ENCODE measurements at regions not wholly inside any gene's neighbourhood (a gene's known extent, or its start where the extent isn't known, plus 50 kb on each side); places are given as distances from the start of the nearest gene placed in this dataset.

DNA sequence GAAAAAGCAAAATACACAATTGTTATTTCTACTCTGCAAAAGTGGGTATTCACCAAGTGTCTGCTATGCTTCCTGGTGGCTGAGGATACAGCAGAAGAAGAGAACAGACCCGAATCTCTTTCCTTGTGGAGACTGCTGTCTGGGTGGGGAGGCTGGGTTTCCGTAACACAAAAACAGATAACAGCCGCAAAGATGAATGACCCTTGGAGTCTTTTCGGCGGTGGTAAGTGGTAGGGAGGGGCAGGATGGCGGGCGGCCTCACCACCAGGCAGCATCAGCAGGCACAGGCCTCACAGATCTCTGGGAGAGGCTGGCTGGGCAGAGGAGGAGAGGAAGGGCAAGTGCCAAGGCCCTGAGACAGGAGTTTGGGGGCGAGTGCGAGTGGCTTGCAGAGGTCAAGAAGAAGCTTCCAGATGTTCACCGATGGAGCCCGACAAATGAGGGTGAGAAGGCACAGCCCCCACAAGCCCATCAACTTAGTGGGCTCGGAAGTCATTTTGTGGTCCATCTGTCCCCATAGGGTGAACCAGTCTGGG lies 164.2 kb downstream of the RHOU start:
- H3K27me3 Mint-ChIP-seq = no peaks in the 10 kb centered on the region
- H3K4me3 Mint-ChIP-seq = no peak overlapping the region
- H3K4me1 Mint-ChIP-seq (ENCODE audit: low read depth) = no peaks in the 10 kb centered on the region
- H3K9me3 Mint-ChIP-seq = no peaks in the 10 kb centered on the region
- no peak overlapping the region for H3K27ac Mint-ChIP-seq
- H3K36me3 Mint-ChIP-seq (ENCODE audit: low read depth) = no peaks in the 10 kb centered on the region

DNA sequence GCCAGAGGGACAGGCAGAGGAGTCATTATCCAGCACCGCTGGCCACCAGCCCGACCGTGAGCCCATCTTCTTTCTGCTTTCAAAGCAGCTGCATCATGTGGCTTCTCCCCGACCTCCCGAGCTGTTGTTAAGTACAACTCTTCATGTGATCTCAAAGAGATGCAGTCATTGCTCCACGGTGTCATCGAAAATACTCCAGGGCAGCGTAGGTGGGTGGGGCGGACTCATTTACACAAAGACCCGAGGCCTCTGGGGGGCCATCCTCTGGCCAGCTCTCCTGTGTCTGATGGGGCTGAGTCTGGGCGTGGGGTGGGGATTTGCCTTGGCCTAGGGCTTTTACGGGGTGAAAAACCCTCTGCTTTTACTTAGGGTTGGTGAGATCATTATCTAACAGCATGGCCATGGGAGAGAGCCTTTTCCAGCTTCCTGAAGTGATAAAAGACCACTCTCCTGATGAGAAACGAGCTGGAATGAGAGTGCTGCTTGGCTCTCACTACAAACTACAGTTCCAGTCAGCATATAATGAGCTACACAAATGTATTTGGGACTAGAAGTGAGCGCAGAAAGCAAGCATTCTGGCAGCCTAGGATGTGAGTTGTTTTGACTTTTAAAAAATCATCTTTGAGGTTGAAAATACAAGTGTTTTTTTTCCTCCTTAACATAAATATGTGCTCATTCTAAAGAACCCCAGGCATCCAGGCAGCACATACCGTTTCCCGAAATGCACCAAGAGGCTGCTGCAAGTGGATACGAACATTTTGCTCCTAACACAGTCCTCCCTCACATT lies 165.0 kb downstream of the RHOU start:
- H3K36me3 Mint-ChIP-seq (ENCODE audit: low read depth) = no peaks in the 10 kb centered on the region
- no peaks in the 10 kb centered on the region for H3K4me1 Mint-ChIP-seq (ENCODE audit: low read depth)
- H3K27ac Mint-ChIP-seq = no peak overlapping the region
- H3K9me3 Mint-ChIP-seq = no peaks in the 10 kb centered on the region
- H3K27me3 Mint-ChIP-seq = no peaks in the 10 kb centered on the region
- no peak overlapping the region for H3K4me3 Mint-ChIP-seq

DNA sequence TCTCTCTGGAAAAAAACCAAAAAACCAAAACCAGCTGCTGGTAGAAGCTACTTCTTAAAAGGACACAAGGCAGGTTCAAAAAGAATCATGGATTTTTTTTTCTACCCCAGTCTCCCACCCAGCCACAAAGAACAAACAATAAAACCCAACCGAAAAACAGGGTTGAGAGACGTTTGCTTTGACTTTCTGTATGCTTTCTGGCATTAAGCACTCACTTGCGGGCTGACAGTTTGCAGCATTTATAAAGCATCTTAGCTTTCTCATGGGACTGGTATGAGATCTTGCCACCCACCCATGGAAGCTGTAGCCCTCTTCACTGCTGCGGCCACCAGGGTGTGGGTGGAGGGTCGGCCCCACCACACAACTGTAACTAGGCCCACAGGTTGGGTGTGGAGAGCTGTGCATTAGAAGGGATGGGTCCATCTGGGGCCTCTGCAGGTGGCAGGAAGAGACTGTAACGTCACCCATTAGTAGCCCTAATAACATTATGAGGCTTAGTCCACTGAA lies 165.7 kb downstream of the RHOU start:
- no peaks in the 10 kb centered on the region for H3K9me3 Mint-ChIP-seq

DNA sequence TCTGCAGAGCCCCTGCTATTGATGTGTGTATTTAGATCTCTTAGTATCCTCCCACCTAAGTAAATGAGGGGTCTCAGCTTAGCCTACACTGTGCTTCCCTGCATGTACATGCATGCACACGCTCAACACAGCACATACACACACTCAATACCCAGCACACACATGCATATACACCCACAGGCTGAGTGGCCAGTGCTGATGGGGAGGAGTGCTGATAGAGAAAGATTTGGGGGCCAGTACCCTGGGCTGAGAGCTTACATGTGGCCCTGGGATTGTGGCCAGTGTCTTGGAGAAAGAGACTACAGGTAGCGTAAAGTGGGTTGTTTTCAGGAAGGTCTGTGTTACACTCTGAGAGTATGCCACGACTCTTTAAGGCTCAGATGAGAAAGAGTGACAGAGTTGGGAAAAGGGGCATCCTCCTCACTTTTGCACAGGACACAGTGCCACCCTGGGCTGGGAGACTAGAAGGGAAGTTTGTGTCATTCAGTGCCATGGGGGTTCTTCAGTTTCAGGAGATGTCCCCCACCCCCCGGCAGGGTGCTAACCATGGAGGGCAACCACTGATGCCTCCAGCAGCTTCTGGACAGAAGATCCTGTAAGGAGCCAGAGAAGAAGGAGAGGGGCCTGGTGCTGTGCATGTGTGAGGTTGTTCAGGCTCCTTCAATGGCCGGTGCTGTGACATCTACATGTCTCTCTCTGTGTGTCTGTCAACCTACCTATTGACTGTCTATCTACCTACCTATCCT lies 166.8 kb downstream of the RHOU start:
- no peaks in the 10 kb centered on the region for H3K4me1 Mint-ChIP-seq (ENCODE audit: low read depth)
- H3K4me3 Mint-ChIP-seq = no peak overlapping the region
- no peaks in the 10 kb centered on the region for H3K27me3 Mint-ChIP-seq
- no peaks in the 10 kb centered on the region for H3K9me3 Mint-ChIP-seq
- no peaks in the 10 kb centered on the region for H3K36me3 Mint-ChIP-seq (ENCODE audit: low read depth)
- H3K27ac Mint-ChIP-seq = no peak overlapping the region

More for the DNA sequence above, 165.7 kb downstream of the RHOU start:
- no peaks in the 10 kb centered on the region for H3K36me3 Mint-ChIP-seq (ENCODE audit: low read depth)
- no peaks in the 10 kb centered on the region for H3K27me3 Mint-ChIP-seq
- H3K27ac Mint-ChIP-seq = no peak overlapping the region
- no peak overlapping the region for H3K4me3 Mint-ChIP-seq
- H3K4me1 Mint-ChIP-seq (ENCODE audit: low read depth) = no peaks in the 10 kb centered on the region

DNA sequence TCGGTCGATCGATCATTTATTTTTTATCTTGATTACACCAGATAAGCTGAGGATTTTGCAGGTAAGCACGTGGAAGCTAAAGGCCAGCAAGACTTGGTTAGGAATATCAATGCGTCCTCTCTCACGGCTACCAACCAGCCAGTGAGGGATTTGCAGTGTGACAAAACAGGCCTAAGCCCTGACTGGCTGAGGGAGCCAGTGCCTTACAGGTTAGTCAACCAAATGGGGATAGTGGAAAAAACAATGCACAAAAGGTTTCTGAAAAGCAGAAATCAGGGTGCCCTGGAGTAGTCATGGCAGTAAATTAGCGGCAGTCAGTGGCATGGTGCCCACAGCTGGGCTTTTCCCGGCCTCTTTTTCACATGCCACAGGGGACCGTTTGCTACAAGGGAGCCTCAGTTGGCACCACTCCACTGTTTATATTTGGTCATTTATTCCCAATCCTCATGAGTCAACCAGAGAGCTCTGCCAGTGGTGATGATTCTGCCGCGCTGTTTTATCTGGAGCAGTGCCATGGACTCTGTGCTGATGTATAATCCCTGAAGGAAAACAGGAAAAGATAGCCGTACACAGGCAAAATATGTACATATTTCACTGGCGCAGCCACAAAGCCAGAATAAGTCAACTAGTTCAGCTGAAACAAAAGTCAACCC lies 167.6 kb downstream of the RHOU start:
- no peak overlapping the region for H3K4me3 Mint-ChIP-seq
- H3K27me3 Mint-ChIP-seq = no peaks in the 10 kb centered on the region
- no peak overlapping the region for H3K27ac Mint-ChIP-seq
- no peaks in the 10 kb centered on the region for H3K9me3 Mint-ChIP-seq
- H3K4me1 Mint-ChIP-seq (ENCODE audit: low read depth) = no peaks in the 10 kb centered on the region
- H3K36me3 Mint-ChIP-seq (ENCODE audit: low read depth) = no peaks in the 10 kb centered on the region

DNA sequence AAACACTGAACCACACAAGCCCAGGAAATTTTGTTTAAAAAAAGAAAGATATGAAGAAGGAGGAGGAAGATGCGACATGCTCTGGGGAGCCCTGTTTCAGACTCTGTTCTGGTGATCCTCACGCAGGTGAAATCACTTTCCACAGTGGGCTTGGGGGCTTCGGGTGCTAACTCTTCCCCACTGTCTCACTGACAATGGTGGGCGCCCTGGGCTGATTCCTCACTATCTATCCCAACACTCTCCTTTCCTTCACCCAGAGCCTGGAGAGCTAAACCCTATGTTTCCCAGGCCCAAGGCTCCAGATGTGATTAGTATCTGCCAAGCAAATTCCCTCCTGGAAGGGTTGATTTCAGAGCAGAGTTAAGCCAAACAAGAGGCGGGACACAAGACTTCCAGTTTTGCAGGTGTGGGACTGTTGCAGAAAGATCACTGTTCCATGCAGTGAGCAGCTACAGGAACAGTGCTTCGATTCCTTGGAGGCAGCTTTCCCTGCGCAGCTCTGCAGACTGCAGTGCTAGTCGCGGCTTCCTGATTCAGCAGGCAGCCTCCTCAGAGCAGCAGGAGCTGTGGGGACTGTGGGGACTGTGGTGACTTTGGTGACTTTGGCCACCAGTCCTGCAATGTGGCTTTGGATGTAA lies 168.3 kb downstream of the RHOU start:
- Mint-ChIP-seq H3K4me1 (ENCODE audit: low read depth) (no peaks in the 10 kb centered on the region), H3K27me3 (no peaks in the 10 kb centered on the region), H3K36me3 (ENCODE audit: low read depth) (no peaks in the 10 kb centered on the region), H3K9me3 (no peaks in the 10 kb centered on the region), H3K27ac (no peak overlapping the region), H3K4me3 (no peak overlapping the region)

DNA sequence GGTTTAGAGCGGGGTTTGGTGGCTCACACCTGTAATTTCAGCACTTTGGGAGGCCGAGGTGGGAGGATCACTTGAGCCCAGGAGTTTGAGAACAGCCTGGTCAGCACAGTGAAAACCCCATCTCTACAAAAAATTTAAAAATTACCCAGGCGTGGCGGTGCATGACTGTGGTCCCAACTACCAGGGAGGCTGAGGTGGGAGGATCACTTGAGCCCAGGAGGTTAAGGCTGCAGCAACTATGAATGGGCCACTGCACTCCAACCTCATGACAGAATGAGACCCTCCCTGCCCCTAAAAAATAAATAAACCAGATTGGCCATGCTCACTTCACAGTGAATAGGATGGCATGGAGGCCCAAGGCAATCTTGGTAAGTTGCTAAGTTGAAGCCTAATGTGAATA lies 168.9 kb downstream of the RHOU start:
- H3K4me3 Mint-ChIP-seq = no peak overlapping the region
- H3K27me3 Mint-ChIP-seq = no peaks in the 10 kb centered on the region
- H3K4me1 Mint-ChIP-seq (ENCODE audit: low read depth) = no peaks in the 10 kb centered on the region
- H3K9me3 Mint-ChIP-seq = no peaks in the 10 kb centered on the region
- H3K36me3 Mint-ChIP-seq (ENCODE audit: low read depth) = no peaks in the 10 kb centered on the region
- no peak overlapping the region for H3K27ac Mint-ChIP-seq

DNA sequence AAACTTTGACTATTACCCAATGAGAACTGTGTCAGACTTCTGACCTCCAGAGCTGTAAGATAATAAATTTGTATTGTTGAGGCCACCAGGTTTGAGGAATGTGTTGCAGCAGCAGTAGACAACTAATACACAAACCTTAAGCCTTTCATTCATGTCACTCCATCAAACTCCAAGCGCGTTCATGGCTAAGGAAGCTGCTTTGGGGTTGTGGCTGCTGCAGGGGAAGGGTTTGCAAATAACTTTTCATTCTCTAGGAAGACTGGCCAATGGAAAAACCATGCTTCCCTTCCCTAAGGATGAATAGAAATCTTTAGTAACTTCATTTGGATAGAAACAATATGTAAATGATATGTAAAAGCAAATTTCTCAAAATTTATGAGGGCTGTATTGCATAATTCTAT lies 170.4 kb downstream of the RHOU start:
- Mint-ChIP-seq H3K4me3 (no peak overlapping the region), H3K27me3 (no peaks in the 10 kb centered on the region), H3K4me1 (ENCODE audit: low read depth) (no peaks in the 10 kb centered on the region), H3K9me3 (no peaks in the 10 kb centered on the region), H3K27ac (no peak overlapping the region), H3K36me3 (ENCODE audit: low read depth) (no peaks in the 10 kb centered on the region)

DNA sequence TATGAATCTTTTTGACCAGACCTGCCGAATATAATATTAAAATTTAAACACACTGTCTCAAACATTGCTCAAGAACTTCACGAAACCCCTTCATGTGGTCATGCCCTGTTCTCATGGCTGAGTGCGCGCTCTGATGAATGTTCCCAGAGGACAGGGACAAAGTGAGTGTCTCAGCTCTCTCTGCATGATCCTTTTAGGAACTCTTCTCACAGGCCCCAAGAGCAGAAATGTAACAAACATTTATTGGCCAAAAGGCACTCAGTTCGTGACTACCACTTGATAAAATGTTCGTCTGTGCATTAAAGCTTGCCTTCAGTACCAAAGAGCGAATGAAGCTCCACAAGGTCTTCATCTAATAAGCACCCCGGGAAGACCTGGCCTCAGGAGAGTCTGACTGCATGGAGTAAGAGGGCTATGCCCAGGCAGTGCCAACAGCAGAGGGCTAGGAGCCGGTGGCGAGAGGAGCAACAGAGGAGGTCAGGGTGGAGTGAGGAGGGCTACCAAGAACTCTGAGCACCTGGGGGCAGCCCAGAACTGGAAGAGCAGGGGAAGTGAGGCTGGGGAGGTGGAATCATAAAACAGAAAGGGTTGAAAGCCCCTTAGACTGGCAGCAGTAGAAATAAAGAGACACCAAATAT lies 171.1 kb downstream of the RHOU start:
- Mint-ChIP-seq H3K4me3 (no peak overlapping the region), H3K9me3 (no peaks in the 10 kb centered on the region), H3K36me3 (ENCODE audit: low read depth) (no peaks in the 10 kb centered on the region), H3K27ac (no peak overlapping the region), H3K27me3 (no peaks in the 10 kb centered on the region), H3K4me1 (ENCODE audit: low read depth) (no peaks in the 10 kb centered on the region)

DNA sequence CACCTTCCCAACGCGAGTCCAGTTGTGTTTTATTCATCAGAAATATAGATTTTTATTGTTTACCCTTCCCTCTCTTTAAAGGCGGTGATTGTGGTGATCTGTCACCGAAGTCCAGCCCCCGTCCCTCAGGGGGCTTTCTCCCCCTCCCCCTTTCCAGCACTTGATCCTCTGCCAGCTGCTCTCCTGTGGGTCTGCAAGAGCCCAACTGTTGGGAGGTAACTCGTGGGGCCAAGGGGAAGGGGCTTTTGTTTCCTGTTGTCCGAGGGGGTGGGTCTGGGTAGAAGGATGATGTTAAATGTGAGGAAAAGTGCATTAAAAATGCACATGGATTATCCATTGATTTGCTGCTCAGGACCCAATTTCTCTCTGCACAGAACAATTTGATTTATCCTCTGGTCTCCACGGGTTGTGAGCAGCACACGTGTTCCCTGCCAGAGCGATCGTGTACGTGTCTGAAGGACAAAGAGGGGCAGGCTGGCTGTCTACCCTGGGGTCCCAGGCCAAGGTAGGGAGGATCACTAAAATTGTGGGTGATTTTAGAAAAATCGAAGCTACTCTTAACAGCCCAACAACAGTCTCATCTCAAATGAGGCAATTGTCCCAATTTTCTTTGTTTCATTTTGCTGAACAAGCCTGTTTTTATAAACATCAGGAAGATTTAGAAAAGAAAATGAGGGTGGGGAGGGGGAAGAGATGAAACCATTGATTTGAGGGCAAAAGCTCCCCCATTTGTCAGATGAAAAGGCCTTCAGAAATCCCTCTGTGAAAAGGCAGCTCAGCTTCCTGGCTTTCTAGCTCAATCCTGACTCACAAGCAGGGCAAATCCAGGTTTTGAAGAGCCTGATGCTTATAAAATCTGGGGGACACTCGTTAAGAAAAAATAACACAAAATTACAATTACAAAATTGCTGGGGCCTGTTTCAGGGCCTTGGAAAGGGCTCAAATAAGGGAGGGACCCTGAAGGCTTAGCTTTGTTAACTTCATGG lies 176.2 kb downstream of the RHOU start:
- H3K4me3 Mint-ChIP-seq = no peak overlapping the region
- H3K4me1 Mint-ChIP-seq (ENCODE audit: low read depth) = no peaks in the 10 kb centered on the region
- H3K27ac Mint-ChIP-seq = no peak overlapping the region
- peaks cover 4% of the 10 kb centered on the region for H3K9me3 Mint-ChIP-seq
- H3K27me3 Mint-ChIP-seq = no peaks in the 10 kb centered on the region
- H3K36me3 Mint-ChIP-seq (ENCODE audit: low read depth) = no peaks in the 10 kb centered on the region

DNA sequence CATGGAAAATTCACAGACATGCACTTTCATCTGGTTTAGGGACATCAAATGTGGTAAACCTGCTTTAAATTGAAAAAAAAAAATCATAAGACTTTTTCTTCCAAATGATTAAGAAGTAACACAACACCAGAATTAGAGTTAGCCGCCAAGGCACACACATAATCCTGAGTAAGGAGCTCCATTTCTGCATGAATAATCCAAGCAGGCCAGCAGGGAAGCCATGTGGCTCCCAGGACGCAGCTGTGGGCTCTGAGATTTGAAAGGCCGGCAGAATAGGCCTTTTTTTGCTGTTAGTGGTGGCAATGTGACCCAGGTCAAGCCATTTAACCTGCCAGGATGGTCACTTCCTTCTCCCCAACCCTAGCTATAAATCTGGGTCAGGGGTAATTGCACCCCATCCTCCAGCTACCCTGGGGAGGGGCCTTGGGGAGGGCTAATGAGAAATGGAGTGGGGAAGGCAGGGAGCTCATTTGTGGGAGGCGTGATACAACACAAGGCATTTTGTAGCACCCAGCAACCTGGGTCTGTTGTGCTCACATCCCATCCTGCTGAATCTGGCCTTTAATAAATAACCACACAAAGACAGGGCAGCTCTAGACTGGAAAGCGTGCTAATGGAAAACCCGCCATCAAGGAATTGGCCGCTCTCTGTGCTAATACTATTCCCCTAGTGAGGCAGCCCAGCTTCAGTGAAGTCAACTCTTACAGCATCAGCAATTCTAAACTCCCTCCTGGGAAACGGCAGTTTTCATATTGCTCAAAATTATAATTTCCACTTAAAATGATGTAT lies 178.5 kb downstream of the RHOU start:
- no peak overlapping the region for H3K4me3 Mint-ChIP-seq
- no peaks in the 10 kb centered on the region for H3K27me3 Mint-ChIP-seq
- H3K36me3 Mint-ChIP-seq (ENCODE audit: low read depth) = no peaks in the 10 kb centered on the region
- peaks cover 4% of the 10 kb centered on the region for H3K9me3 Mint-ChIP-seq
- no peak overlapping the region for H3K27ac Mint-ChIP-seq
- H3K4me1 Mint-ChIP-seq (ENCODE audit: low read depth) = no peaks in the 10 kb centered on the region

DNA sequence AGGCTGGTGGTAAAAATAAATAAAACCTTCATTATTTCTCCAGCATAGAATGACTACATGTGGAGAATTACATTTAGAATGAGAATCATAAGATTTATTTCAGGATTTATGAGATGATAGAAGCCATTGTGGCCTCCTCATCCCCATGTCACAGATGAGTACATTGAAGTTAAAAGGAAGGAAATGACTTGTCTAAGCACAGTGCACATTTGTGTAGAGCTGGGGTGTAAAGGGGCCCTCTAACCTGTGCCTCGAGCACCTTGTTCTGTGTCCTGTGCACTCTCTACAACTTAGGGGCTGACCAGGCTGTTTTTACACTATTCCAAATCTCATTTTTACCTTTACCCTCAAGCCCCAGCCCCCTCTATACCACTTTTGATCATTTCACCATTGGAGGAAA lies 179.4 kb downstream of the RHOU start:
- Mint-ChIP-seq H3K27me3 (no peaks in the 10 kb centered on the region), H3K4me3 (no peak overlapping the region), H3K4me1 (ENCODE audit: low read depth) (no peaks in the 10 kb centered on the region), H3K27ac (no peak overlapping the region), H3K36me3 (ENCODE audit: low read depth) (no peaks in the 10 kb centered on the region), H3K9me3 (peaks cover 4% of the 10 kb centered on the region)

DNA sequence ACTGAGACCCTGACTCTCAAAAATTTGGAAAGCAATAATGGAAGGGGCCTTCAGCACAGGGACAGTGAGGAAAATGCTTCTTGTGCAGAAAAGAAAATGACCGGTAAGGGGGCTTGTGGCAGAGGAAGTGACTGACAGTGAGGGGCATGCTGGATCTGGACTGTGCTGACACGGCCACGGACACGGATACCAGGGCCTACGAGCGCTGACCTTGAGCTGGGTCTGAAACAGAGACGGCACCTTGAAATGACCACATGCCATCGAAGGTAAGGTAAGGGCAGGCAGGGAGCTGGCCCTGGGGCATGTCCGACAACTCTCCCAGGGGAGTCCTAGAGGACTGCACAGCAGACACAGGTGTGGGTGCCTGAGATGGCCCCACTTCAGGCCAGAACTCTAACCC lies 182.1 kb downstream of the RHOU start:
- Mint-ChIP-seq H3K27ac (no peak overlapping the region), H3K9me3 (peaks cover 4% of the 10 kb centered on the region), H3K4me1 (ENCODE audit: low read depth) (no peaks in the 10 kb centered on the region), H3K36me3 (ENCODE audit: low read depth) (no peaks in the 10 kb centered on the region), H3K27me3 (no peaks in the 10 kb centered on the region), H3K4me3 (no peak overlapping the region)
